Vagina (tissue), 2 donors: ENCODE measurements at regions not wholly inside any gene's neighbourhood (a gene's known extent, or its start where the extent isn't known, plus 50 kb on each side); places are given as distances from the start of the nearest gene placed in this dataset.

Experiments used
- POLR2A ChIP-seq, 2 donors: fragments of 450-650 bp; IDR thresholded peaks; one replicate each; pipeline ENCODE4 v1.6.1; 2017; ENCODE audit warnings: antibody characterized with exemption in 2 of 2, mild to moderate bottlenecking in 2 of 2, moderate library complexity in 2 of 2
- POLR2AphosphoS5 ChIP-seq, 2 donors: sonication (generic); formaldehyde crosslinking; IDR thresholded peaks; one replicate each; pipeline ENCODE4 v1.9.0; 2017; ENCODE audit warnings: antibody characterized with exemption in 2 of 2, mild to moderate bottlenecking in 2 of 2, low read depth in 1 of 2; ENCODE audit not compliant: insufficient read depth in 1 of 2
- TF ChIP-seq, protein P1 (sequence below), 3 experiments: fragments of 450-650 bp in 2 of 3; fragments of 200-600 bp in 1 of 3; sonication (generic) in 1 of 3; IDR thresholded peaks; one replicate each; pipeline ENCODE4 v1.5.1; 2017 to 2019; ENCODE audit warnings: antibody characterized with exemption in 3 of 3, mild to moderate bottlenecking in 2 of 3, moderate library complexity in 2 of 3

DNA sequence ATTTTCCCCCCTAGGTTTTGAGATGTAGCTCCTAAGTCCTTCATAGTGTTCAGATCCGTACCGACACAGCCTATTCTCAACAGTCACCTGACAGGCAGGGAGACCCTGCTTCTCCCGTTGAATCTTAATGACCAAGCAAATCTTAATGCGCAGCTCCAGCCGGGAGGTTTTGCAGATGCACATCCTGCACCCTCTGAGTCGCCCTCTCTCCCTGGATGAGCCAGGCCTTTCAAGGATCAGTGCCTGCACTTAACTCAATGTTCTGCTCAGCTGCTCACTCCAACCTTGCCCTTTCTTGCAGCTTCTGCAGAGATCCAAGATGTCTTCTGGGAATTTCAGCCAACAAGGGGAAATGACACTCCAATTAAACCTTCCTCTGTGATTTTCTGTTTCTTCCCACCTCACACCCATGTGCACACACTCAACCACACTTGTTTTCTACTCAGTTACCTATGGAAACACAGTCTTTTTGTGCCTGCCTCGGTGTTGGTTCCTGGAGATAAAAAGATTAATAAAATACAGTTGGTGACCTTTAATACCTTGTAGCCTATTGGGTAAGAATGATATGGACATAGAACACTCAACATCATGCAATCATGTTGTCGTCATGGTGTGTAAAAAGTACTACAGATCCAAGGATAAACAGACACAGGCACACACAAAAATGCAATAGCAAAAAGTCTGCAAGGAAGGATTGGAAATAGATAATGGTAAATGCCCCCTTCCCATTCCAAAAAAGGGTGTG is 76.9 kb upstream of the DYNLRB2 start:
- TF ChIP-seq, protein P1, sequence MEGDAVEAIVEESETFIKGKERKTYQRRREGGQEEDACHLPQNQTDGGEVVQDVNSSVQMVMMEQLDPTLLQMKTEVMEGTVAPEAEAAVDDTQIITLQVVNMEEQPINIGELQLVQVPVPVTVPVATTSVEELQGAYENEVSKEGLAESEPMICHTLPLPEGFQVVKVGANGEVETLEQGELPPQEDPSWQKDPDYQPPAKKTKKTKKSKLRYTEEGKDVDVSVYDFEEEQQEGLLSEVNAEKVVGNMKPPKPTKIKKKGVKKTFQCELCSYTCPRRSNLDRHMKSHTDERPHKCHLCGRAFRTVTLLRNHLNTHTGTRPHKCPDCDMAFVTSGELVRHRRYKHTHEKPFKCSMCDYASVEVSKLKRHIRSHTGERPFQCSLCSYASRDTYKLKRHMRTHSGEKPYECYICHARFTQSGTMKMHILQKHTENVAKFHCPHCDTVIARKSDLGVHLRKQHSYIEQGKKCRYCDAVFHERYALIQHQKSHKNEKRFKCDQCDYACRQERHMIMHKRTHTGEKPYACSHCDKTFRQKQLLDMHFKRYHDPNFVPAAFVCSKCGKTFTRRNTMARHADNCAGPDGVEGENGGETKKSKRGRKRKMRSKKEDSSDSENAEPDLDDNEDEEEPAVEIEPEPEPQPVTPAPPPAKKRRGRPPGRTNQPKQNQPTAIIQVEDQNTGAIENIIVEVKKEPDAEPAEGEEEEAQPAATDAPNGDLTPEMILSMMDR (IDR thresholded peaks at IDR 0.05): no peak
- TF ChIP-seq POLR2A (IDR thresholded peaks at IDR 0.05) (no peak), POLR2AphosphoS5 (IDR thresholded peaks at IDR 0.05; ENCODE audit: insufficient read depth in 1 of 2, low read depth in 1 of 2) (no peak)
